HG02840 (cell line): ENCODE measurements at regions not wholly inside any gene's neighbourhood (a gene's known extent, or its start where the extent isn't known, plus 50 kb on each side); places are given as distances from the start of the nearest gene placed in this dataset.

Source experiments
- ATAC-seq: cut with Tn5 transposase; IDR thresholded peaks from one replicate; pipeline ENCODE4 v1.9.1; 2021; ENCODE audit warnings: mild to moderate bottlenecking, moderate library complexity, moderate number of reproducible peaks; ENCODE audit not compliant: unreplicated experiment, low FRiP score

DNA sequence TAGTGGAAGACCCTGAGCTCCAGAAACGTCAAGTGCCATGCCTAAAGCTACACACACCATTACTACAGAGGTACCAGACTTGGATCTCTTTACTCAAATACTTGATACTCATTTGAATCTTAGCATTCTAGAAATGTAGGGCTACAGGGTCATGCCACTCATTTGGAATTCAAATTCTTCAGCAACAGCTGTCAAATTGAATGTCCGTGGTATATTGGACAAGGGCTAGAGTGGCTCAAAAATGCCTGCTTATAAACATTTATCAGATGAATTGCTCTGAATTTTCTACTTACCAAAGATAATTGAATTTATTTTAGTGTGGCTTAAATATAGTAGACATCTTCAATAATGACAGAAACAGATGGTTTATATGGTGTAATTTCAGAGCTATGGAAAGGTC is 669.7 kb downstream of the SLC4A3 start:
- no peak for ATAC-seq

DNA sequence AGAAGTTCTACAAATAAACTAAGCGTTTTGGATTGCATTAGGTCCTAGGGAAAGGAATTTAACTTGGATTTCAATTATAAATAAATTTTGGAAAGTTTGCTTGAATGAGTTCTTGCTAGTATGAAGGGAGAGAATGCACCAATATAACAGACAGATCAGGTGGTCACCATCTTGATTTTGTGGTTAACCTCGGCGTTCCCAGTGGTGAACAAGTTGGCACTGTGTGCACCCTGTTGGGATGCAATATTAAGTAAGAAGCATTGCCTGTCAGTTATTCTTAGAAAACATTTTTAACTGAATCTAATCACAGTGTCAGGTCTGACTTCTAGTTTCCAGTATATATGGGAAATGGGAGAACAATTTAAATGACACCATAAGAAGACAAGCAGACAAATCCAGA is 673.4 kb downstream of the SLC4A3 start:
- no peak for ATAC-seq

DNA sequence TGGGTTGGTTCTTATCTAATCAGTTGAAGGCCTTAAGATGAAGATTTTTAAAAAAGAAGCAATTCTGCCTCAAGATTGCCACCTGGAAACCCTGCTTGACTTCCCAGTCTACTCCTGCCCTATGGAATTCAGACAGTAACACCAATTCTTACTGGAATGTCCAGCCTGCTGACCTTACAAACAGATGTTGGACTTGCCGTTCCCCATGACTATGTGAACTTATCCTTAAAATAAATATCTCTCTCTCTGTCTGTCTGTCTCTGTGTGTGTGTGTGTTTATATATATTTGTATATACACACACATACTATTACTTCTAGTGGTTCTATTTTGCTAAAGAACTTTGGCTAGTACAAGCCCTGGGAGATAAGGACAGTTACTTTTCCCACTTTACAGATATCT is 675.3 kb downstream of the SLC4A3 start:
- no peak for ATAC-seq

DNA sequence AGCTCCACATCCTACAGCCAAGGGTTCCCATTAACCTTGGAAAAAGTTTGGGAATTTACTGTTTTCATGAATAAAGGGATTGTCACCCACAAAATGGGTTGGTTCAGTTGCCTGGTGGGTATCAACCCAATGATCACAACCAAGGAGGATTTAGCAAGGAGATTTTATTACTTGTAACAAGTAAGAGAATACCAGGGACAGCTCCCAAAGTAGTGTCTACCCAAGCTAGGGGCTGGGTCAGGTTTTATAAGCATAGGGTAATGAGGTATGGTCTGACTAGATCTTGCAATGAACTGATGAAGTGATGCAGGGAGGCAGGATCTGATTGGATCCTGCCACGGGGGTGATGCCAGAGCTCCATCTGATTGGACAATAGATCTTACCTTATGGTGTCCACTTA is 681.8 kb downstream of the SLC4A3 start:
- no peak for ATAC-seq

DNA sequence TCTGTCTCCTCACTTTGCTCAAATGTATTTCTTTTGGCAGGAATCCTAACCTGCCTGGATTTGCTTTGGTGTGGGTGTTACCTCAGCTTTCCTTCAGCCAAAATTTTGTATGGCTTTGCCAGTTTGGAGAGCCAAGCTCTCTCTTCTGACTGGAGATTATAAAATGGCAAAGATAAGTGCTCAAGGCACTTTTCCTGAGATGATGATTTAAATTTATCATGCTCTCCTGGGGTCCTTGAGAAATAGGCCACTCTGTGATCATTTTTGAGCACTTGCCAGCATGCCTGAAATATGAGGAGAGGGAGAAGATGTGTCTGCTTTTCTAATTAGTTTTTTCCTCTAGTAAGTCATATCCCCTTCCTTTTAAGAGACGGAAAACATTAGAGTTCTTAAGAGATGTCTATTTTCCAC is 683.0 kb downstream of the SLC4A3 start:
- ATAC-seq = no peak

DNA sequence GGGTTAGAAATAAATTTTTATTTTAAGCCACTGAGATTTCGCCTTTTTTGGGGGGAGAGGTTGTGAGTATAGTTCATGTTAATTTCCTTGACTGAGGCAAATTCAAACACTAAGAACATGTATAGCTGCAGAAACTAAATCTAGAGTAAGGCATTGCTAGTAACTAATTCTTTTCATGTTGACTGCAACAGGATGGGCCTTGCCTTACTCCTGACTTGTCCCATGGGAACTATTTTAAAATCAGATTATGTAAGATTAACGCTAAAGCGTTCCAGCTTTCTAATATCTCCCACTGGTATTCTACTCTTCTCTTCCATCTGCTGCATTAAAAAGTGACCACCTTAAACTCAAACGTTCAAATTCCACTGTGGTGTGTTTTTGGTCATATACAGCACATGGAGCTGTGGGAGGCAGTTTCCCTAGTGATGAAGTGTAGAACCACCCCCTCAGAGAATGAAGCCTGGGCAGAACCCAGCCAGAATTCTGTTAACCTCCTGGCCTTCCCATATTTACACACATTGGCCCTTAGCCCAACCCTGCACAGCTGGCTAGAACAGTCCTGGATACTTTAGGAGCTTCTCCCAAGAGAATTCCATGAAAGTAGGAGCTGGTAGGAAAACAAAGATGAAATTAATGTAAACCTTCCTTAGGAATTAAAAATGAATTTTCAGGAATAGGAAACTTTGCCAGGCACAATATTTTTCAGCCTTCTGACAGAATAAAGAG is 687.8 kb downstream of the SLC4A3 start:
- ATAC-seq = no peak

DNA sequence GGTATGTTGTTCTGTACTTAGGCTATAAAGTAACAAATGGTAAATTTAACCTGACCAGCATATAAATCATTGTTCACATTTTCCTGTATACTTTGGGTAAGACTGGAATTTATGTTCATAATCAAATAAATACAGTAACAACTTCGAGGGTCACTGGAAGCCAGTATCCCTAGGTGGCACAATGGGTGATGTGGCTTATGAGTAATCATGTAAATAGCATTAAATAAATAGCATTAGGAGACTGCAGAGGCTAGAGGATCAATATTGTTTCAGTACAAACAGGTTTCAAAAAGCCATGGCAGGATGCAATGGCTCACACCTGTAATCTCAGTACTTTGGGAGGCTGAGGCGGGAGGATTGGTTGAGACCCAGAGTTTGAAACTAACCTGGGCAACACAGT is 690.6 kb downstream of the SLC4A3 start:
- ATAC-seq = no peak

DNA sequence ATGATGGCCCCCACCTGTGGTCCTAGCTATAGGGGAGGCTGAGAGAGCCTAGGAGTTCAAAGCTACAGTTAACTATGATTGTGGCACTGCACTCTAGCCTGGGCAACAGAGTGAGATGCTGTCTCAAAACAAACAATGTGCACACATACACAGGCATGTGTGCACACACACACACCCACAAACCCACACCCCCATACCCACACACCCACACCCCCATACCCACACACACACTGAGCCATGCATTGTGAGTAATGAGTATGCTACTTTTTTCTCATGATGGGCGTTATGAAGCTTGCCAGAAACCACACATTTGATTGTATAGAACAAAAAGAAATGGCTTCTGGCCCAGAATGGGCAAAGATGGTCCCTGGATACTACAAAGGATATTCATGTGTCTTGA is 691.1 kb downstream of the SLC4A3 start:
- no peak for ATAC-seq

DNA sequence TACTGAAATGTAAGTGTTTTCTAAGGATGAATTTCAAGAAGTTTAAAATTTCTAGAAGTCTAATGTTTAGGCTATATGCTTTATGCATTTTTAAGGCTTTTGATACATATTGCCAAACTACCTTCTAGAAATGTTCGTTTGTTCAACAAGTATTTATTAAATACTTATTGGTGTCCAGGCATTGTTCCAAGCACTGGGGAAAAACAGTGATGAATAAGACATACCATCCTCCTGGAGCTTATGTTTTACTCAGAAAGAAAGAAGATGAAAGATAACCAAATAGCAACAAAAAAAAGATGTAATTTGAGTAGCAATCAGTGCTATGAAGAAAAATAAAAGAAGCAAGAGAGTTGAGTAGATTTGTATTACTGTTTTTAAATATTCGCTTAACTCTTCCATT is 692.9 kb downstream of the SLC4A3 start:
- ATAC-seq = no peak

DNA sequence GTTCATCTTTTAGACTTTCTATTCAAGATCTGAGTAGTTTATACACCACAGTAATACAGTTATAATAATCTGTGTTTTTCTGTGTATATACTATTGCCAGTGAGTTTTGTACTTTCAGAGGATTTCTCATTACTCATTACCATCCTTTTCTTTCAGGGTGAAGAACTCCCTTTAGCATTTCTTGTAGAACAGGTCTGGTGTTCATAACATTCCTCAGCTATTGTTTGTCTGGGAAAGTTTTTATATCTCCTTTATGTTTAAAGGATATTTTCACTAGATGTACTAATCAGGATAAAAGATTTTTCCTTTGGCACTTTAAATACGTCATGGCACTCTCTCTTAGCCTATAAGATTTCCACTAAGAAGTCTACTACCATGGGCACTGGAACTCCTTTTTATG is 705.5 kb downstream of the SLC4A3 start:
- no peak for ATAC-seq

DNA sequence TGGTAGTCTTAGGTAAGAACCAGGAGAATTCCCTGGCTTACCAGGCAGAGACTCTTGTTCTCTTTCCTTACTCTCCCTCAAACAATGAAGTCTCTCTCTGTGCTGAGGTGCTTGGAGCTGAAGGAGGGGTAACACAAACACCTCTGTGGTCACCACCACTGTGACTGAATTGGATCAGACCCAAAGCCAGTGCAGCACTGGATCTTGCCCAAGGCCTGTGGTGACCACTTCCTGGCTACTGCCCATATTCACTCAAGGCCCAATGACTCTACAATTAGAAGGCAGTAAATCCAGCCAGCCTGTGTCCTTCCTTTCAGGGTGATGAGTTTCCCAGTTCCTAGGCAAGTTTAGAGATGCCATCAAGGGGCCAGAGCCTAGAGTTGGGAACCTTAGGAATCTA is 706.8 kb downstream of the SLC4A3 start:
- ATAC-seq = no peak

DNA sequence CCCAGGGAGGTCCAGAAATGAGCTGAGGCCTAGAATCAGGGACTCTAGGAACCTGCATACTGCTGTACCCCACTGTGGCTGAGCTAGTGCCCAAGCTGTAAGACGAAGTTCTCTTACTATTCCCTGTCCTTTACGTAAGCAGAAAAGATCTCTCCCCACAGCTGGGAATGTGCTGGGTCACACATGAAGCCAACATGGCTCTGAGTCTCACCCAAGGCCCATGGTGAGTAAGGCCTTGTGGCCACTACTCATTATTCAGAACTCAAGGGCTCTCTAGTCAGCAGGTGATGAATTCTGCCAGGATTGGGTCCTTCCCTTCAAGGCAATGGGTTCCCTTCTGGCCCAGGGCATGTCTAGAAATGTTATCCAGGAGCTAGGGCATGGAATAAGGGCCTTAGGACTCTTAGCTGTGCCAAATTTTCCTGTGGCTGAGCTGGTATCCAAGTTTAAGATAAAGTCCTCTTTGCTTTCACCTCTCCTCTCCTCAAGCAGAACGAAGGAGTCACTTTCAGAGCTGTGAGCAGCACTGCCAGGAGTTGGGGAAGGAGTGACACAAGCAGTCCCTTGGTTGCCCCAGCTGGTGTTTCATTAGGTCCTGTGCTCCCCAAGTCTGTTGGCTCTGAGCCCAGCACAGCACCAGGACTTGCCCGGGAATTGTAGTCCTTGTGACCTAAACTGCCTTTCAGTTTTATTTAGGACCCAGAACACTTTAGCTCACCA is 707.6 kb downstream of the SLC4A3 start:
- no peak for ATAC-seq

DNA sequence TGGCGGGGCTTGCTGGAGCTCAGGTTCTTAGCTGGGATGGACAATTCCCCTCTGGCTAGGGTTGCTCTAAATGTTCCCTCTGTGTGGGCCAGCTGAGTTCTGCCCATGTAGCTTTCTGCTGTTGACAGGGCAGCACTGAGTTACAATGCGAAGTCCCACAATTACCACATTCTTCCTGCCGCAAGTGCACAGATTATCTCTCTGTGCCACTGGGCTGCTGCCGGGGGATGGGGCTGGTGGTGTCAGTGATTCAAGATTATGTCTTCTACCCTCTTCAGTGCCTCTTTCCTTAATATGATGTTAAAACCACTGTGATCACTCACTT is 708.1 kb downstream of the SLC4A3 start:
- no peak for ATAC-seq

DNA sequence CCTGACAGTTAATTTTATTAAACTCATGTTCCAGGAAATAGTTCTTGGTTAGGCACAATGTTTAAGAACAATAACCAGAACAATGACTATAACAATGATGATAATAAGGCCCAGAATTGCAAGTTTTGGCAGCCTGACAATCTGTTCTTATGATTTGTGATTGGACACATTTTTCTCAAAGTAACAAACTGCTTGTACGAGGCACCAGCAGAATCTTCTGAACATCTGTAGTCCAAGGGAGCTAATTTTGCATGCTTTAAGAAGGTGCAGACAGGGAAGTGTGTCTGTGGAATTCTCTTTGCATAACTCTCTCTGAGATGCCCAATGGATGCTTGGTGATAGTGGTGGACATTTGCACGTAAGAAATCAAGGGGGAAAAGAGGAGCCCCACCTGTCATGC is 709.3 kb downstream of the SLC4A3 start:
- ATAC-seq = no peak

DNA sequence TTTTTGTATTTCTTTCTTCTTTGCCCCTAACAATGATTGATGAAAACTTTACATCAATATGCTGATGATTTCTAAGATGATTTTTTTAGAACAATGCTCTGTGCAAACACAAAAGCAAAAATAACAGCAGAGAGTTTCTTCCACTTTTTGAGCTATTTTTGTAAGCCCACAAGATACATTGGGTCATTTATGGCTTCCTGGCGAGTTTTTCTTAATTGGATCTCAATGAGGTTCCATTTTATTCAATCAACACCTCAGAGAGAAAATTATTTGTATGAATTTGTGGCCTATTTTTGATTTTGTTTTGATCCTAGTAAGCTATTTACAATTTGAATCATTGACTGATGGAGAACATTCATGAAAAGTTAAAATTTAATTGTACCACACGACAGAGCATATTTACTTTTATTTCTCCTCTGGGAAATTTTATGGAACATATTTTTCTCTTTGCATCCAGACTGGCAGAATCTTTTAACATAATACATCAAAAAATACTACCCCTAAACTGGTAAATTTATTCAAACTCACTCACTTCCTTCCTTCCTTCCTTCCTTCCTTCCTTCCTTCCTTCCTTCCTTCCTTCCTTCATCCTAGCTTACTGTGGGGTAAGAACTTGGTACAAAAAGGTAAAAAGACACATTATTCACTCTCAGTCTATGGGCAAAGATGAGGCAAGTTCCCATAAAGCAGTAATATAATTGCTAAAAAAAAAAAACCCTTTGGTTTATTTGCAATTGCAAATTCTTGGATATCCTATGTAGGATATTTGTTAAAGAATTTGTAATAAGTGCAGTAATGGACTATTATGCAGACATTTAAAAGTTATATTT is 710.4 kb downstream of the SLC4A3 start:
- ATAC-seq = no peak

DNA sequence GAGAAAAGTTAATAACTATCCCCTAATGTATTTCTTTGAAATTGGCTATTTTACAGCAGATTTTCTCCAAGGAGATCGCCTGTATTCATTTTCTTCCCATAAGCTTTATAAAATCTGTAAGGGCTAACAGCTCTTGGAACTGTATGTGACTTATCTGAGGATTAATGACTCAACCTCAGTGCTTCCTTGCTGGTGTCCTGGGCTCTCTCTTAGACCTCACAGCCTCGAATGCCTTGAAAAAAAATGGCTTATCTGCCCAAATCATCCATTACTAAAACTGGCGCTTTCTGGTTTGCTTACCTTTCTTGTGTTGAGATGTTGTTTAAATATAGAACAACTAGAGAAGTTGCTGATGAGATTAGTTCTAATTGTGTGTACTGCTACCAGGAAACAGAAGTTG is 713.6 kb downstream of the SLC4A3 start:
- ATAC-seq = no peak

DNA sequence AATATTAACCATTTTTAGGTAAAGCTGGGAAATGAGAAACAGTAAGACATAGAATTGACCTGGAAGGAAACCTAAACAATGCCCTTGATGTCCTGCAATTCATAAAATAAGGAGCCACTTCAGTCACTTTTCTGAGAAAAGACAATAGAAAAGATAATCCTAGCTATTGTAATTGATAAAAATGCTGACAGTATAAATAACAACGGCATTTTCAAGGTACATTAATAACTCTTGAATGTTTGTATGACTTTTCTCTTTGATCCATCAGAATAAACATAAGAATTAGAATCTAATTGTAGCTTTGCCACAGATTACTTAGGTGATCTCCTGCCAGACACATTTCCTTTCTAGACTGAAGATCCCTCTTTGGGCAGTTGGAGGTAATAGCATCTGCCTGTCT is 719.5 kb downstream of the SLC4A3 start:
- no peak for ATAC-seq

DNA sequence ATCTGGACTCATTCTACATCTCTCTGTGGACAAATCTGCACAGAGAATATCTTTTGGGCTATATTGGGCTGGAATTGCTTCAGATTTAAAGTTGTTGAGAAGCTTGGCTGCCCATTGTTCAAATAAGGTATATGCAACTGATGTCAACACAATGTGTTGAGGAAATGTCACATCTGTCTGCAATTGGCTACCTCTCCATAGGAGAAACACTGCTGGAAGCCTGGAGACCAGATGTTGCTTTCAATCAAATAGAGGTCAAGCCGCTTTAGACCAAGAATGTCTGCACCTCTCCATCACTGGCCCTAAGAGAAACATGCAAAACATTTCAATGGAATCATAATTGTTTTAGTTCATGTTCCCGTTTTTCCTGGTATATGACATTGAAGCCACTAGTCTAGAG is 720.2 kb downstream of the SLC4A3 start:
- ATAC-seq = no peak

DNA sequence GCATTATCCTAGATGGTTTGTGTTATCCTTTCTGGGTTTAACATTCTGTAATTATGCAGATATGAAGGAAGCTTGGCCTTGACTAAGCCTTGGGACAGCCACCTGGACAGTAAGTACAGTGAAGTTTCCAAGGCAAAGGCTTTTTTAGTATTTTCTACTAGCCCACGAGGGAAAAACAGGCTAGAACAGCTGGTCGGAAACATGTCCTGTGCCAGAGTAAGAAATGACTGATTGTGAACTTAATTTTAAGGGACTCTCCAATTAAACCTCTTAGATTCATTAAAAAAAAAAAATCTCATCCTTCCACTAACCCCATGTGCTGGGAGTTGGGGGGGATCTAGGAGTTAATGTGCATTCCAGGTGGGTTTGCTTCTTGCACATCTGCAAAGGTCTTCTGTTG is 720.8 kb downstream of the SLC4A3 start:
- ATAC-seq = no peak

DNA sequence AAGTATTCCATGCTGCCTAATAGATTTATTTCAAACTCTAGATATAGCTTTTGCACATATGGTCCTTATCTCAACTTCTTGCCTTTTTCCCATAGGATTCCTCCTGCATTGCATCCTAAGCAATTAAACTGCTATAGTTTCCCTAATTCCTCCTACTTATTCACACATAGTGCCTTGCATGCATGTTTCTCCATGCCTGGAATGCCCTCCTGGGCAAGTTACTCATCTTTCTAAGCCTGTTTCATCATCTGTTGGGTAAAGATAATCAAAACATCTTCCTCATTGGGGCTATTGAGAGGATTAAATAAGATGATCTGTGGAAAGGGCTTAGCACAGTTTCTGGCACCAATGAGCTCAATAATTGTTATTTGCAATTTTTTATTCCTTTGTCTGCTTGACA is 726.5 kb downstream of the SLC4A3 start:
- ATAC-seq = no peak

DNA sequence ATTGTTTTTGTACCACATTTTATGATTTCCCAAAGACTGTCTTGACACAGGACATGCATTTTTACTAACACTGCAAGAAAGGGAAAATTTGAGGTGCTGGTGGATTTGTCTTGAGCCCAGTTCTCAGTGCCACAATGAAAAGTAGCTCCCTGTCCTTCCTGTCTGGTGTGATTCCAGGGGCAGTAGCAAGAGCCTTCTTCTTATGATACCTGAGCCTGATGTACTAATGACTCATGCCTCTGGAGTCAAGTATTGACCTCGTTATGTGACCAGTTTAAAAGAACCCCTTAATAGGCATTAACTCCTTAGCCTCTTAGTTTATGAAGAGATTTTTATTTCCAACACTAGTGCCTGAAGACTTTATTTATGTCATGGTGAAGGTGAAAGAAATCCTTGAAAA is 728.6 kb downstream of the SLC4A3 start:
- no peak for ATAC-seq

DNA sequence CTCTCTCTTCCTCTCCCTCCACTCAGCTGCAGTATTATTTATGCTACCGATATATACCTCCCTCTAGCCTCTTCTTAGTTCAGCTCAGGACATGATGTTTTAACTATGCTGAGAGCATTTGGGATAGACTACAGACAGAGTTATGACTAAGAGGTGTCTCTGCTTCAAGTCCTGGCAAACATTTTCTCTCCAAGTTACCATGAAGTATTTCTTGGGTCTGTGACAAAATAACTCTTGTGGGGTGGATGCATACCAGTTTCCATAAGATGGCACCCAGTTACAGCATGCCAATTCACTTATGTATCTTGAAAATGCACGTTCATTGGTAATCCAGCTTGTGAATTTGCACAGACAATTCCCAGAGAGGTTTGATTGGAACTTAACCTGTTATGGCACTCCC is 737.6 kb downstream of the SLC4A3 start:
- ATAC-seq = no peak
